ENCODE measurements at regions not wholly inside any gene's neighbourhood (a gene's known extent, or its start where the extent isn't known, plus 50 kb on each side); places are given as distances from the start of the nearest gene placed in this dataset.

GRCh38 chr4:36485885-36486284, 204.5 kb downstream of the DTHD1 start:
- Mint-ChIP-seq H3K4me1 (ENCODE audit: low read depth) (no peaks in the 10 kb centered on the region), H3K36me3 (ENCODE audit: low read depth) (no peaks in the 10 kb centered on the region), H3K27ac (no peak overlapping the region), H3K4me3 (no peak overlapping the region), H3K27me3 (peaks cover 4% of the 10 kb centered on the region), H3K9me3 (no peaks in the 10 kb centered on the region)
- POLR2A ChIA-PET = no interaction called here
- no peak for TF ChIP-seq CTCF (IDR thresholded peaks at IDR 0.05)
- intact Hi-C loops (cut with micrococcal nuclease) = no loop called here
- CTCF ChIA-PET = no interaction called here
- DNase-seq (no peak), ATAC-seq (no peak)

- Mint-ChIP-seq H3K36me3 (ENCODE audit: low read depth) (no peaks in the 10 kb centered on the region), H3K4me3 (no peak overlapping the region), H3K27ac (no peak overlapping the region), H3K9me3 (no peaks in the 10 kb centered on the region), H3K27me3 (no peaks in the 10 kb centered on the region), H3K4me1 (ENCODE audit: low read depth) (no peaks in the 10 kb centered on the region)
- no peak for ATAC-seq
- intact Hi-C loops (cut with micrococcal nuclease) = no loop called here
- TF ChIP-seq CTCF (IDR thresholded peaks at IDR 0.05) = no peak
- POLR2A ChIA-PET = no interaction called here
- no peak for DNase-seq
- CTCF ChIA-PET = no interaction called here
These were observed 208.4 kb downstream of the DTHD1 start for GRCh38 chr4:36489798-36490197.

GRCh38 chr4:36492041-36492440, 210.6 kb downstream of the DTHD1 start:
- DNase-seq (no peak), ATAC-seq (no peak)
- H3K9me3 Mint-ChIP-seq = no peaks in the 10 kb centered on the region
- intact Hi-C loops (cut with micrococcal nuclease) = no loop called here
- no peak for TF ChIP-seq CTCF (IDR thresholded peaks at IDR 0.05)
- H3K27me3 Mint-ChIP-seq = peaks cover 1% of the 10 kb centered on the region
- no peaks in the 10 kb centered on the region for H3K4me1 Mint-ChIP-seq (ENCODE audit: low read depth)
- ChIA-PET CTCF (no interaction called here), POLR2A (no interaction called here)
- no peak overlapping the region for H3K27ac Mint-ChIP-seq
- no peaks in the 10 kb centered on the region for H3K36me3 Mint-ChIP-seq (ENCODE audit: low read depth)
- no peak overlapping the region for H3K4me3 Mint-ChIP-seq

GRCh38 chr4:36492590-36492989, 211.2 kb downstream of the DTHD1 start:
- TF ChIP-seq CTCF (IDR thresholded peaks at IDR 0.05) = no peak
- no peak overlapping the region for H3K4me3 Mint-ChIP-seq
- H3K4me1 Mint-ChIP-seq (ENCODE audit: low read depth) = no peaks in the 10 kb centered on the region
- H3K9me3 Mint-ChIP-seq = no peaks in the 10 kb centered on the region
- no peak for ATAC-seq
- ChIA-PET CTCF (no interaction called here), POLR2A (no interaction called here)
- H3K36me3 Mint-ChIP-seq (ENCODE audit: low read depth) = no peaks in the 10 kb centered on the region
- DNase-seq = no peak
- intact Hi-C loops (cut with micrococcal nuclease) = no loop called here
- peaks cover 1% of the 10 kb centered on the region for H3K27me3 Mint-ChIP-seq
- H3K27ac Mint-ChIP-seq = no peak overlapping the region

GRCh38 chr4:36493251-36493650, 211.8 kb downstream of the DTHD1 start:
- ChIA-PET CTCF (no interaction called here), POLR2A (no interaction called here)
- intact Hi-C loops (cut with micrococcal nuclease) = no loop called here
- H3K9me3 Mint-ChIP-seq = no peaks in the 10 kb centered on the region
- ATAC-seq (no peak), DNase-seq (no peak)
- H3K36me3 Mint-ChIP-seq (ENCODE audit: low read depth) = no peaks in the 10 kb centered on the region
- H3K27me3 Mint-ChIP-seq = peaks cover 1% of the 10 kb centered on the region
- no peak overlapping the region for H3K27ac Mint-ChIP-seq
- no peak overlapping the region for H3K4me3 Mint-ChIP-seq
- no peaks in the 10 kb centered on the region for H3K4me1 Mint-ChIP-seq (ENCODE audit: low read depth)
- TF ChIP-seq CTCF (IDR thresholded peaks at IDR 0.05) = no peak
